ENCODE measurements at regions not wholly inside any gene's neighbourhood (a gene's known extent, or its start where the extent isn't known, plus 50 kb on each side); places are given as distances from the start of the nearest gene placed in this dataset.

DNA sequence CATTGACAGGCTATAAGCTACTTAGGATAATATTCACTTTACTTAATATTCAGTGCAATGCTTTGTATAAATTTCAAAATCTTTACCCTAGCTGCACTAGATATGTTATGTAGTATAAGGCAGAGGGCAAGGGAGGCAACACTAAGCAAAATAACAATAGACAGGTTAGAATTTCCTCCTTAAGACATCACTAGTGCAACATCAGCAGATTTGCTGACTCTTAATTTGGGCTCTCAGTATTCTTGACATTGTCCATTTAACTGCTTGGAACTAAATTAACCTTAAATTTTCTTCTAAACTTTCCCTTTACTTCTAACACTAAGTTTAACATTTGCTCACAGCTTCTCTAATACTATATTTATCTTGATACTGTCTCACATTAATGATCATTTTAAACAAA is 273.9 kb downstream of the DIO2 start:
- TF ChIP-seq, protein P1, sequence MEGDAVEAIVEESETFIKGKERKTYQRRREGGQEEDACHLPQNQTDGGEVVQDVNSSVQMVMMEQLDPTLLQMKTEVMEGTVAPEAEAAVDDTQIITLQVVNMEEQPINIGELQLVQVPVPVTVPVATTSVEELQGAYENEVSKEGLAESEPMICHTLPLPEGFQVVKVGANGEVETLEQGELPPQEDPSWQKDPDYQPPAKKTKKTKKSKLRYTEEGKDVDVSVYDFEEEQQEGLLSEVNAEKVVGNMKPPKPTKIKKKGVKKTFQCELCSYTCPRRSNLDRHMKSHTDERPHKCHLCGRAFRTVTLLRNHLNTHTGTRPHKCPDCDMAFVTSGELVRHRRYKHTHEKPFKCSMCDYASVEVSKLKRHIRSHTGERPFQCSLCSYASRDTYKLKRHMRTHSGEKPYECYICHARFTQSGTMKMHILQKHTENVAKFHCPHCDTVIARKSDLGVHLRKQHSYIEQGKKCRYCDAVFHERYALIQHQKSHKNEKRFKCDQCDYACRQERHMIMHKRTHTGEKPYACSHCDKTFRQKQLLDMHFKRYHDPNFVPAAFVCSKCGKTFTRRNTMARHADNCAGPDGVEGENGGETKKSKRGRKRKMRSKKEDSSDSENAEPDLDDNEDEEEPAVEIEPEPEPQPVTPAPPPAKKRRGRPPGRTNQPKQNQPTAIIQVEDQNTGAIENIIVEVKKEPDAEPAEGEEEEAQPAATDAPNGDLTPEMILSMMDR (IDR thresholded peaks at IDR 0.05): no peak
- no peak for TF ChIP-seq POLR2A (IDR thresholded peaks at IDR 0.05)

All from Peyer's patch (tissue), 4 donors.